ENCODE measurements at regions not wholly inside any gene's neighbourhood (a gene's known extent, or its start where the extent isn't known, plus 50 kb on each side); places are given as distances from the start of the nearest gene placed in this dataset.

DNA sequence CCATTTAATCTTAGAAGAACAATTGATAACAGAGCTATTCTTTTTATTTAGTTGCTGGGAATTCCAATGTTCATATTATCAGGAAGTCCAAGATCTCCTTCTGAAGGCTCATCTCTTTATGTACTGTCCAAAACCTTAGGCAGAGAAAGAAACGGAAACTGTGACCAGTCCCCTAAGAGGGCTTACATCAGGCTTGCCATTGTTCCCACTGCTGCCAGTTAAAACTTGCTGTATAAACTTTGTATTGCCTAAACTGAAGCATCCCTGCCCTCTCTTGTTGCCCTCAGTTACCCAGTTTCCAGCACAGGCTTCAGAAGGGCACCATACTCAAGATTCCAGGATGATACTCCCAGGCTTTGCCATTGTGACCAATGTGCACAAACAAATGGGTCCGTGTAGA, 435.2 kb upstream of the NAALADL2 start (continued):
- TF ChIP-seq, protein P1, sequence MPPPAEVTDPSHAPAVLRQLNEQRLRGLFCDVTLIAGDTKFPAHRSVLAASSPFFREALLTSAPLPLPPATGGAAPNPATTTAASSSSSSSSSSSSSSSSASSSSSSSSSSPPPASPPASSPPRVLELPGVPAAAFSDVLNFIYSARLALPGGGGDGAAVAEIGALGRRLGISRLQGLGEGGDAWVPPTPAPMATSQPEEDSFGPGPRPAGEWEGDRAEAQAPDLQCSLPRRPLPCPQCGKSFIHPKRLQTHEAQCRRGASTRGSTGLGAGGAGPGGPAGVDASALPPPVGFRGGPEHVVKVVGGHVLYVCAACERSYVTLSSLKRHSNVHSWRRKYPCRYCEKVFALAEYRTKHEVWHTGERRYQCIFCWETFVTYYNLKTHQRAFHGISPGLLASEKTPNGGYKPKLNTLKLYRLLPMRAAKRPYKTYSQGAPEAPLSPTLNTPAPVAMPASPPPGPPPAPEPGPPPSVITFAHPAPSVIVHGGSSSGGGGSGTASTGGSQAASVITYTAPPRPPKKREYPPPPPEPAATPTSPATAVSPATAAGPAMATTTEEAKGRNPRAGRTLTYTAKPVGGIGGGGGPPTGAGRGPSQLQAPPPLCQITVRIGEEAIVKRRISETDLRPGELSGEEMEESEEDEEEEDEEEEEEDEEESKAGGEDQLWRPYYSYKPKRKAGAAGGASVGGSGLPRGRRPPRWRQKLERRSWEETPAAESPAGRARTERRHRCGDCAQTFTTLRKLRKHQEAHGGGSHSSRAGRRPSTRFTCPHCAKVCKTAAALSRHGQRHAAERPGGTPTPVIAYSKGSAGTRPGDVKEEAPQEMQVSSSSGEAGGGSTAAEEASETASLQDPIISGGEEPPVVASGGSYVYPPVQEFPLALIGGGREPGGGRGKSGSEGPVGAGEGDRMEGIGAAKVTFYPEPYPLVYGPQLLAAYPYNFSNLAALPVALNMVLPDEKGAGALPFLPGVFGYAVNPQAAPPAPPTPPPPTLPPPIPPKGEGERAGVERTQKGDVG (CRISPR knock-in tag; IDR thresholded peaks at IDR 0.05), result no peak
- no peak for TF ChIP-seq ZNF207 (IDR thresholded peaks at IDR 0.05; ENCODE audit: borderline replicate concordance)

DNA sequence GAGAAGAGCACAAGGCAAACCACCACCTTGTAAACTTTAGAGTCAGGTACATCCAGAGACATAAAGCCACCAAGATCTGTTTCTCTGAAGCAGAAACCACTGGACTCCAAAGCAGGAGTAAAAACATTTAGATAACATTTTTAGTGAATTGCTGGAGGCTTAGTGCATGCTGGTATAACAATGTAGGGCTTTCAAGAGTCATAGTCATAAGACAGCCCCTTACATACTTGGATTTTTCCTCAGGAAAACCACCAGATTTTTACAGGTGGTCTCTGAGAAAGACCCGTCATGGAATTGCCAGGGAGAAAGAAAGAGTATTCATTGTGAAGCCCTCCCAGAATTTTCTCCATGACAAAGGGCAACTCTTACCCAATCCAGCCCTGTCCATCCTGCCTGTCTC, 434.5 kb upstream of the NAALADL2 start:
- intact Hi-C loops (cut with micrococcal nuclease; ENCODE audit: unreplicated experiment) (no loop called here), in situ Hi-C loops (cut with MboI) (no loop called here)
- FAIRE-seq (no peak), ATAC-seq (no peak), DNase-seq (ENCODE audit: low read depth, low spot score) (no peak)
- Histone ChIP-seq H3K4me3 (no peak overlapping the region), H3K27ac (ENCODE audit: control insufficient read depth, insufficient read depth) (no peak overlapping the region), H4K20me1 (ENCODE audit: control insufficient read depth, insufficient read depth) (no peaks in the 10 kb centered on the region), H3K4me1 (ENCODE audit: control insufficient read depth, insufficient read depth, low read length) (no peaks in the 10 kb centered on the region), H3K9me3 (replicated peaks; ENCODE audit: control insufficient read depth, insufficient read depth, low read length) (no peaks in the 10 kb centered on the region), H3K36me3 (ENCODE audit: control insufficient read depth in 2 of 2, insufficient read depth in 2 of 2, low read length in 1 of 2) (no peaks in the 10 kb centered on the region), H3K27me3 (replicated peaks in 1 of 2; ENCODE audit: control insufficient read depth in 2 of 2, insufficient read depth in 2 of 2, low read length in 1 of 2) (no peaks in the 10 kb centered on the region), H3K79me2 (ENCODE audit: control insufficient read depth, insufficient read depth, low read length) (no peaks in the 10 kb centered on the region), H3K4me2 (ENCODE audit: control insufficient read depth, insufficient read depth) (no peak overlapping the region), H3K9ac (ENCODE audit: control insufficient read depth, insufficient read depth, low read length) (no peak overlapping the region), H2AFZ (ENCODE audit: control insufficient read depth, low read depth, low read length) (no peak overlapping the region)
- 0% methylated on average over 1 of the region's 1 CpG for WGBS (ENCODE audit: insufficient coverage, insufficient replicate concordance, low lambda C conversion rate, missing lambda C conversion rate)
- POLR2A ChIA-PET, result no interaction called here
- SMC1A ChIA-PET (ENCODE audit: uncharacterized antibody, unreplicated experiment), result no interaction called here
- no TSS peak for BruUV-seq (replicated peaks)
- CTCF ChIA-PET, result no interaction called here
- RAD21 ChIA-PET (ENCODE audit: unreplicated experiment), result no interaction called here
- TF ChIP-seq, protein P2, sequence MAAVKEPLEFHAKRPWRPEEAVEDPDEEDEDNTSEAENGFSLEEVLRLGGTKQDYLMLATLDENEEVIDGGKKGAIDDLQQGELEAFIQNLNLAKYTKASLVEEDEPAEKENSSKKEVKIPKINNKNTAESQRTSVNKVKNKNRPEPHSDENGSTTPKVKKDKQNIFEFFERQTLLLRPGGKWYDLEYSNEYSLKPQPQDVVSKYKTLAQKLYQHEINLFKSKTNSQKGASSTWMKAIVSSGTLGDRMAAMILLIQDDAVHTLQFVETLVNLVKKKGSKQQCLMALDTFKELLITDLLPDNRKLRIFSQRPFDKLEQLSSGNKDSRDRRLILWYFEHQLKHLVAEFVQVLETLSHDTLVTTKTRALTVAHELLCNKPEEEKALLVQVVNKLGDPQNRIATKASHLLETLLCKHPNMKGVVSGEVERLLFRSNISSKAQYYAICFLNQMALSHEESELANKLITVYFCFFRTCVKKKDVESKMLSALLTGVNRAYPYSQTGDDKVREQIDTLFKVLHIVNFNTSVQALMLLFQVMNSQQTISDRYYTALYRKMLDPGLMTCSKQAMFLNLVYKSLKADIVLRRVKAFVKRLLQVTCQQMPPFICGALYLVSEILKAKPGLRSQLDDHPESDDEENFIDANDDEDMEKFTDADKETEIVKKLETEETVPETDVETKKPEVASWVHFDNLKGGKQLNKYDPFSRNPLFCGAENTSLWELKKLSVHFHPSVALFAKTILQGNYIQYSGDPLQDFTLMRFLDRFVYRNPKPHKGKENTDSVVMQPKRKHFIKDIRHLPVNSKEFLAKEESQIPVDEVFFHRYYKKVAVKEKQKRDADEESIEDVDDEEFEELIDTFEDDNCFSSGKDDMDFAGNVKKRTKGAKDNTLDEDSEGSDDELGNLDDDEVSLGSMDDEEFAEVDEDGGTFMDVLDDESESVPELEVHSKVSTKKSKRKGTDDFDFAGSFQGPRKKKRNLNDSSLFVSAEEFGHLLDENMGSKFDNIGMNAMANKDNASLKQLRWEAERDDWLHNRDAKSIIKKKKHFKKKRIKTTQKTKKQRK (IDR thresholded peaks at IDR 0.05; ENCODE audit: low read depth, low read length), result no peak
- no peak for TF ChIP-seq ZNF207 (IDR thresholded peaks at IDR 0.05; ENCODE audit: borderline replicate concordance)
- TF ChIP-seq POLR2AphosphoS2 (IDR thresholded peaks at IDR 0.05; ENCODE audit: low read depth, low read length), result no peak
- no peak for TF ChIP-seq KDM1A (IDR thresholded peaks at IDR 0.05; ENCODE audit: borderline replicate concordance)
- no peak for TF ChIP-seq STAT3 (IDR thresholded peaks at IDR 0.05; ENCODE audit: low read depth, low read length)
- no peak for TF ChIP-seq WRNIP1 (IDR thresholded peaks at IDR 0.05; ENCODE audit: borderline replicate concordance, low read depth, low read length)
- no peak for TF ChIP-seq MTA3 (IDR thresholded peaks at IDR 0.05; ENCODE audit: borderline replicate concordance, low read length)
- TF ChIP-seq, protein P3, sequence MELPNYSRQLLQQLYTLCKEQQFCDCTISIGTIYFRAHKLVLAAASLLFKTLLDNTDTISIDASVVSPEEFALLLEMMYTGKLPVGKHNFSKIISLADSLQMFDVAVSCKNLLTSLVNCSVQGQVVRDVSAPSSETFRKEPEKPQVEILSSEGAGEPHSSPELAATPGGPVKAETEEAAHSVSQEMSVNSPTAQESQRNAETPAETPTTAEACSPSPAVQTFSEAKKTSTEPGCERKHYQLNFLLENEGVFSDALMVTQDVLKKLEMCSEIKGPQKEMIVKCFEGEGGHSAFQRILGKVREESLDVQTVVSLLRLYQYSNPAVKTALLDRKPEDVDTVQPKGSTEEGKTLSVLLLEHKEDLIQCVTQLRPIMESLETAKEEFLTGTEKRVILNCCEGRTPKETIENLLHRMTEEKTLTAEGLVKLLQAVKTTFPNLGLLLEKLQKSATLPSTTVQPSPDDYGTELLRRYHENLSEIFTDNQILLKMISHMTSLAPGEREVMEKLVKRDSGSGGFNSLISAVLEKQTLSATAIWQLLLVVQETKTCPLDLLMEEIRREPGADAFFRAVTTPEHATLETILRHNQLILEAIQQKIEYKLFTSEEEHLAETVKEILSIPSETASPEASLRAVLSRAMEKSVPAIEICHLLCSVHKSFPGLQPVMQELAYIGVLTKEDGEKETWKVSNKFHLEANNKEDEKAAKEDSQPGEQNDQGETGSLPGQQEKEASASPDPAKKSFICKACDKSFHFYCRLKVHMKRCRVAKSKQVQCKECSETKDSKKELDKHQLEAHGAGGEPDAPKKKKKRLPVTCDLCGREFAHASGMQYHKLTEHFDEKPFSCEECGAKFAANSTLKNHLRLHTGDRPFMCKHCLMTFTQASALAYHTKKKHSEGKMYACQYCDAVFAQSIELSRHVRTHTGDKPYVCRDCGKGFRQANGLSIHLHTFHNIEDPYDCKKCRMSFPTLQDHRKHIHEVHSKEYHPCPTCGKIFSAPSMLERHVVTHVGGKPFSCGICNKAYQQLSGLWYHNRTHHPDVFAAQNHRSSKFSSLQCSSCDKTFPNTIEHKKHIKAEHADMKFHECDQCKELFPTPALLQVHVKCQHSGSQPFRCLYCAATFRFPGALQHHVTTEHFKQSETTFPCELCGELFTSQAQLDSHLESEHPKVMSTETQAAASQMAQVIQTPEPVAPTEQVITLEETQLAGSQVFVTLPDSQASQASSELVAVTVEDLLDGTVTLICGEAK (IDR thresholded peaks at IDR 0.05; ENCODE audit: borderline replicate concordance), result no peak
- no peak for TF ChIP-seq SMAD5 (IDR thresholded peaks at IDR 0.05; ENCODE audit: low read depth)
- TF ChIP-seq, protein P4, sequence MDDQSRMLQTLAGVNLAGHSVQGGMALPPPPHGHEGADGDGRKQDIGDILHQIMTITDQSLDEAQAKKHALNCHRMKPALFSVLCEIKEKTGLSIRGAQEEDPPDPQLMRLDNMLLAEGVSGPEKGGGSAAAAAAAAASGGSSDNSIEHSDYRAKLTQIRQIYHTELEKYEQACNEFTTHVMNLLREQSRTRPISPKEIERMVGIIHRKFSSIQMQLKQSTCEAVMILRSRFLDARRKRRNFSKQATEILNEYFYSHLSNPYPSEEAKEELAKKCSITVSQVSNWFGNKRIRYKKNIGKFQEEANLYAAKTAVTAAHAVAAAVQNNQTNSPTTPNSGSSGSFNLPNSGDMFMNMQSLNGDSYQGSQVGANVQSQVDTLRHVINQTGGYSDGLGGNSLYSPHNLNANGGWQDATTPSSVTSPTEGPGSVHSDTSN (IDR thresholded peaks at IDR 0.05; ENCODE audit: insufficient replicate concordance, low read depth, low read length), result no peak
